AG09319 (cell line): ENCODE measurements at regions not wholly inside any gene's neighbourhood (a gene's known extent, or its start where the extent isn't known, plus 50 kb on each side); places are given as distances from the start of the nearest gene placed in this dataset.

ENCODE experiments used
- DNase-seq: peaks from one replicate; pipeline ENCODE4 v3.0.0-alpha.2; 2010; ENCODE audit warnings: low read depth; ENCODE audit errors: extremely low read depth
- TF ChIP-seq, protein P1 (sequence below): IDR thresholded peaks from 2 replicates; pipeline ENCODE4 v1.5.1; 2011; ENCODE audit warnings: low read depth, mild to moderate bottlenecking, inconsistent platforms, low read length, moderate library complexity

DNA sequence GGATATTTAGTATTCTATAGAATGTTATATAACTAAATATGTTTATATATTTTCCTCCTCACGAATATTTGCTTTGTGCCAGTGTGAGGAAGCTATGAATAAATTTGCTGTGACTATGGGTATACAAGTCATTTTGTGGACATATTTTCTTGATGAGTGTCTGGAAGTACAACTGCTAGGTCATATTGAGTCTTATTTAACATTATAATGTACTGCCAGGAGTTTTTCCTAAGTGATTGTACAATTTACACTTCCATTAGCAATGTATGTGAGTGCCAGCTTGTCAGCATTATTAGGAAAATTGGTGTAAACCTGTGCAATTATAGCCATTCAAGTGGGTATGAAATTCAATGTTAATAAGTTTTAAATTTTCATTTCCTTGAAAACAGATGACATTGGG is 1328.9 kb upstream of the TMEFF2 start:
- no peak for DNase-seq
- TF ChIP-seq, protein P1, sequence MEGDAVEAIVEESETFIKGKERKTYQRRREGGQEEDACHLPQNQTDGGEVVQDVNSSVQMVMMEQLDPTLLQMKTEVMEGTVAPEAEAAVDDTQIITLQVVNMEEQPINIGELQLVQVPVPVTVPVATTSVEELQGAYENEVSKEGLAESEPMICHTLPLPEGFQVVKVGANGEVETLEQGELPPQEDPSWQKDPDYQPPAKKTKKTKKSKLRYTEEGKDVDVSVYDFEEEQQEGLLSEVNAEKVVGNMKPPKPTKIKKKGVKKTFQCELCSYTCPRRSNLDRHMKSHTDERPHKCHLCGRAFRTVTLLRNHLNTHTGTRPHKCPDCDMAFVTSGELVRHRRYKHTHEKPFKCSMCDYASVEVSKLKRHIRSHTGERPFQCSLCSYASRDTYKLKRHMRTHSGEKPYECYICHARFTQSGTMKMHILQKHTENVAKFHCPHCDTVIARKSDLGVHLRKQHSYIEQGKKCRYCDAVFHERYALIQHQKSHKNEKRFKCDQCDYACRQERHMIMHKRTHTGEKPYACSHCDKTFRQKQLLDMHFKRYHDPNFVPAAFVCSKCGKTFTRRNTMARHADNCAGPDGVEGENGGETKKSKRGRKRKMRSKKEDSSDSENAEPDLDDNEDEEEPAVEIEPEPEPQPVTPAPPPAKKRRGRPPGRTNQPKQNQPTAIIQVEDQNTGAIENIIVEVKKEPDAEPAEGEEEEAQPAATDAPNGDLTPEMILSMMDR, result no peak

DNA sequence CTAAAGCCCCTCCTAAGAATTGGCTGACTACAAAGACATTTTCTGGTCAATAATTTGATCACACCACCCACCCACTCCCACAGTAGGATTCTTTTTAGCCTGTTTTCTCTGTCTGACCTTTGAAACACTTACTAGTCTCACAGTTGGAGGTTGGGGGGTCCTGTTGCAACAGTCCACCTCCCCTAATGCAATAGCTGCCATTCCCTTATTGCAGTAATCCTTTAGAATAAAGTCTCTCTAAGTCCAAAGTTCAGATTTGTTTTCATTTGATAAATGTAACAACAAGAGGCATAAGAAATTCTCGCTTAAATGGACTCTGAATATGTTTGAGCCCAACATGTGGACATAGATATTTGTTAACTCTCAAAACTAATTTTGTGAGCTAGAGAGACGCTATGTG is 1326.8 kb upstream of the TMEFF2 start:
- TF ChIP-seq, protein P1, result no peak
- no peak for DNase-seq

DNA sequence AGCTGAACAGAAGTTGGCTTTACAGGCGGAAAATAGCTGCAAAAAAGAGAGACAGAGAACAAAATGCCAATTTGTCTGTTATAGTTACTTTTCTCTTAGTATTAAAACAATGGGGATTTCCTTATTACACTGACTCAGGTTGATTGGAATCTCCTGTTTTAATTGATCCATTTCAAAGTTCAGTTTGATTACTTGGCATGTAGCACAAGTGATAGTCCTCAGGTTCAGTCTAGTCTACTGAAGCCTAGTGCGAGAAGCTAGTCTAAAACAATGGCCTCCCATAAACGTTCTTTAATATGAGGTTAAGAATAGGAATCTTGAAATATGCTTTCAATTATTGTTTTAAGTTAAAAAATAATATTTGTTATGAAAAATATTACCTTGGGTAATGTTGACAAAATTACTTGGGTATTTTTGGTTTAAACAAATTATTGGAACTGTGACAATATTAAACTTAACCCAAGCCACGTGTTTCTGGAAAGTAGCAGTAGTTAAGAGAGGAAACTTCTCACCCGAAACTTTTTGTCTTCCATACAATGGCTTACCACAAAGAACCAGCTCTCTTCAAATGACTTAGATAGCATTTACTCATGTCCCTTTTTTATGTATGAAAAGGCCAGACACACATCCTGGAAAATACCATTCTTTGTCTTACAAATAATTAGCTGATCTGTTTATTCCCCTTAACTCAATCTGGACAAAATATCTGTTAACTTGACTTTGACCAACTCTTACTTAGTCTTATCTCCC is 1326.2 kb upstream of the TMEFF2 start:
- no peak for DNase-seq
- TF ChIP-seq, protein P1, result no peak

DNA sequence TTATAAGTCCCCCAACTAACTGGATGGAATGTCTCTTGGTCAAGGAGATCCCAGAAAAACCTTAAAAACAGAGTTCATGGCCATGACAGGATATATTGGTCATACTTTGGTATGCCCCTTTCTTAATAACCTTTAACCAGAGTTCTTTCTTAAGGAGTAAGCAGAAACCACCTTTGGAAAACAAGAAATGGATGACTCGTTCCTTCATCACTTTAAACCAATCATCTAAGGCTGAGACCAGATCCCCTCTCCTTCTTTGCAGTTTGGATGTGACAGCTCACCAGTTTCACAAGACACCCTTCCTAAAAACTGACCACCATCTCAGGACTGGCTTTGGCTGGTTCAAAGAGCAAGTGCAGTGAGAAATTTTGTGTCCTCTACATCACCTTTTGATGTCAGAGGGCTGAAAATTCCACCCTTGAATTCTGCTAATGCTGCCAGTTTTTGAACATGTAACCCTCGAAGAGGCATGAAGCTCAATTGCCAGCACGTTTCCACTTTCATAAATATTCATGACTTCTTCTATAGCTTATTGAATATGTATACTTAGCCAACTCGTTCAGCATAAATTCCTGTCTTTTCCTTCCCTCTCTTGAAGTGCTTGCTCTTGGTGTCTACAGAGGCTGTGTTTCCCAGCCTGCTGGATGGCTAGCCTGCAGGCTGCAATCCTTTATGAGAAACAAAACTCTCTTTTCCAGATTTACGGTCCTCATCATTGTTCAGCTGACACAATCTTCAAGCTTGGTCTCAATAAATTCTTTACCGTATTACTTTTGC is 1323.5 kb upstream of the TMEFF2 start:
- TF ChIP-seq, protein P1, result no peak
- no peak for DNase-seq

DNA sequence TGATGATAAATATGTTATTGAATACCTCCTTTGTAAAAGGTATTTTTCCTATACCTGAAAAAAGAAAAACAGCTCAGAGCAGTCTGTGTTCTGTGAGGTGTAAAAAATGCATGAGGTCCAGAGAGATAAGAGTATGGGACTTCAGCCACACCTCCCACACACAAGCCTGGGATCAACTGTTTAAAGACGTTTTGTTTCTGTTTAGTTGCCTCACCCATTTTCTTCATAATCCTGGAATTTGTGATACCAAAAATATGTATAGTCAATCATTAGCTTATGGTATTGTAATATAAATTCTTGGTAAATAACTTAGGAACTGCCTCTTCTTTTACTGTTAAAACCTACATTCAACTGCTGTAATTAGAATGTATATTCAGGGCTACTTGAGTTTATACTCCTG is 1322.9 kb upstream of the TMEFF2 start:
- TF ChIP-seq, protein P1, result no peak
- DNase-seq, result no peak

DNA sequence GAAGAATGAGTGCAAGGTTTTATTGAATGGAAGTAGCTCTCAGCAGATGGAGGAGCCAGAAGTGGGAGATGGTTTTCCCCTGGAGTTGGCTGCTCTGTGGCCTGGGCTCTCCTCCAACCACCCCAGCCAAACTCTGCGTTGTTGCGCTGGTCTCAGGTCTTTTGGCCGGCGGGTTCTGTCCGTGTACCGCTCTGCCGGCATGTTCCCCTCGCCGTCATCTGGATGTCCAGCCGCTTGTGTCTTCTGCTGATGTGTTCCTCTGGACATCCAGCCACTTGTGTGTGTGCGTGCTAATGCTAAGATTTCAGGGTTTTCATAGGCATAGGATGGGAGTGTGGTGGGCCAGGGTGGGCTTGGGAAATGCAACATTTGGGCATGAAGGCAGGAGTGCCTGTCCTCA is 1311.3 kb upstream of the TMEFF2 start:
- TF ChIP-seq, protein P1, result no peak
- DNase-seq, result no peak

DNA sequence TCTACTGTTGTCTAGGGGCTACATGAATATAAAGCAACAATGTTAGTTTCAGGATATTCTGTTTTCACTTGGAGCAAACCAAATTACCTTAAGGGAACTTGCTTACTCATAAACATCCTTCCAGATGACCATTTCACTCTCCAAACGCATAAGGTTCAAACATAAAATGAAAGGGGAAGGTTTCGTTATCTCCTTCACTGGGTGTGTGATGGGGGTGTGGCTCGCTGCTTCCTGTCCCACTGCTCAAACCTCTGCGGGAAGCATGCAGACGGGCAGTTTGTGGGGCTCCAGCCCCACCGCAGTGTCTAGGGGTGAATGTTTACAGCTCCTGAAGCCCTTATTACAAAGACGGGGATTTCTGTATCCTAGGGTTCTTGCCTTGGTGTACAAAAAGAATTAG is 1310.9 kb upstream of the TMEFF2 start:
- TF ChIP-seq, protein P1, result no peak
- DNase-seq, result no peak
